ENCODE measurements at regions not wholly inside any gene's neighbourhood (a gene's known extent, or its start where the extent isn't known, plus 50 kb on each side); places are given as distances from the start of the nearest gene placed in this dataset.

DNA sequence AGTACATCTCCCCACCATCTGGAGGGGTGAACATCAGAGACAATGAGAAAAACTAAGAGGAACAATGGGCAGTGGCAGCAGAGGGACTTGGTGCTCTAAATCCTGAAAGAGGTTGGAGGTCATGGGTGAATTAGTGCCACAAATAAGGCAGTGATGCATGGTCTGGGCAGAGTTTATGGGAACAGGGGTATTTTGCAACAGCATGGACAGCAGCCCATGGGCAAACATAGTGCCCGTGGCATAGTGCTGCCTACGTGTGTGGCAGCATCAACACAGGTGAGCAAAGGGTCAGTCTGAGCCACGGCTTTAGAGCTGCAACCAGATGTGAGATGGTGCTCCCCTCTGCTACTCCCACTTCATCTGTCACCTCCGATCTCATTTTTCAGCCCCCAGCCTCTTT lies 459.1 kb upstream of the CITED2 start:
- H3K4me2 ChIP-seq (ENCODE audit: low read length): no peak overlapping the region
- no peak overlapping the region for H2BK5ac ChIP-seq (ENCODE audit: low read length)
- no peaks in the 10 kb centered on the region for H3K79me1 ChIP-seq (ENCODE audit: low read length)
- H2BK120ac ChIP-seq (ENCODE audit: low read depth, low read length): no peak overlapping the region
- no peak overlapping the region for H3K4me3 ChIP-seq (ENCODE audit: low read length)
- WGBS (ENCODE audit: extremely low coverage, insufficient coverage, low lambda C conversion rate): no CpG with 5 or more reads among the region's 4 CpGs
- no peak overlapping the region for H3K9ac ChIP-seq (ENCODE audit: low read length)
- H4K8ac ChIP-seq (ENCODE audit: low read depth, low read length): no peak overlapping the region
- no peak overlapping the region for H4K5ac ChIP-seq (ENCODE audit: low read length)
- H3K23ac ChIP-seq (ENCODE audit: low read length): no peak overlapping the region
- H3K56ac ChIP-seq (ENCODE audit: low read length): no peak overlapping the region
- no peak overlapping the region for H3K27ac ChIP-seq (ENCODE audit: low read depth, low read length)
- H3K27me3 ChIP-seq (ENCODE audit: insufficient read depth, low read length, poor library complexity): no peaks in the 10 kb centered on the region
- no peak overlapping the region for H2AK5ac ChIP-seq (ENCODE audit: low read length)
- no peaks in the 10 kb centered on the region for H3K79me2 ChIP-seq (ENCODE audit: control insufficient read depth, insufficient read depth, low read length)
- no peaks in the 10 kb centered on the region for H3K4me1 ChIP-seq (ENCODE audit: control insufficient read depth, low read depth, low read length)
- H3K36me3 ChIP-seq (ENCODE audit: control insufficient read depth, insufficient read depth, low read length): no peaks in the 10 kb centered on the region
- no peak overlapping the region for H3K18ac ChIP-seq (ENCODE audit: low read length)
- H2BK15ac ChIP-seq (replicated peaks; ENCODE audit: low read depth): no peak overlapping the region
- no peak overlapping the region for H3K4ac ChIP-seq (ENCODE audit: low read depth, low read length)
- no peak for DNase-seq

- H3K27ac ChIP-seq (ENCODE audit: low read depth, low read length): no peak overlapping the region
- no peak overlapping the region for H3K56ac ChIP-seq (ENCODE audit: low read length)
- no peak overlapping the region for H2BK120ac ChIP-seq (ENCODE audit: low read depth, low read length)
- H3K9ac ChIP-seq (ENCODE audit: low read length): no peak overlapping the region
- no peak overlapping the region for H3K4me2 ChIP-seq (ENCODE audit: low read length)
- no peak overlapping the region for H3K4ac ChIP-seq (ENCODE audit: low read depth, low read length)
- H3K23ac ChIP-seq (ENCODE audit: low read length): no peak overlapping the region
- no peaks in the 10 kb centered on the region for H3K79me1 ChIP-seq (ENCODE audit: low read length)
- no CpG with 5 or more reads among the region's 15 CpGs for WGBS (ENCODE audit: extremely low coverage, insufficient coverage, low lambda C conversion rate)
- no peaks in the 10 kb centered on the region for H3K27me3 ChIP-seq (ENCODE audit: insufficient read depth, low read length, poor library complexity)
- H3K4me1 ChIP-seq (ENCODE audit: control insufficient read depth, low read depth, low read length): no peaks in the 10 kb centered on the region
- no peak for DNase-seq
- H2AK5ac ChIP-seq (ENCODE audit: low read length): no peak overlapping the region
- H3K18ac ChIP-seq (ENCODE audit: low read length): no peak overlapping the region
- H3K79me2 ChIP-seq (ENCODE audit: control insufficient read depth, insufficient read depth, low read length): no peaks in the 10 kb centered on the region
- no peak overlapping the region for H4K8ac ChIP-seq (ENCODE audit: low read depth, low read length)
- no peak overlapping the region for H3K4me3 ChIP-seq (ENCODE audit: low read length)
- no peak overlapping the region for H2BK5ac ChIP-seq (ENCODE audit: low read length)
- H2BK15ac ChIP-seq (replicated peaks; ENCODE audit: low read depth): no peak overlapping the region
- no peak overlapping the region for H4K5ac ChIP-seq (ENCODE audit: low read length)
- H3K36me3 ChIP-seq (ENCODE audit: control insufficient read depth, insufficient read depth, low read length): no peaks in the 10 kb centered on the region
These were observed 458.3 kb upstream of the CITED2 start for GRCh38 chr6:139832493-139833305.

GRCh38 chr6:139829576-139829975 lies 455.1 kb upstream of the CITED2 start:
- H3K4me2 ChIP-seq (ENCODE audit: low read length): no peak overlapping the region
- no peaks in the 10 kb centered on the region for H3K4me1 ChIP-seq (ENCODE audit: control insufficient read depth, low read depth, low read length)
- no peak overlapping the region for H3K9ac ChIP-seq (ENCODE audit: low read length)
- H3K23ac ChIP-seq (ENCODE audit: low read length): no peak overlapping the region
- no peak overlapping the region for H2BK15ac ChIP-seq (replicated peaks; ENCODE audit: low read depth)
- no peaks in the 10 kb centered on the region for H3K27me3 ChIP-seq (ENCODE audit: insufficient read depth, low read length, poor library complexity)
- H2AK5ac ChIP-seq (ENCODE audit: low read length): no peak overlapping the region
- H3K79me1 ChIP-seq (ENCODE audit: low read length): no peaks in the 10 kb centered on the region
- no peak for DNase-seq
- H3K56ac ChIP-seq (ENCODE audit: low read length): no peak overlapping the region
- H4K8ac ChIP-seq (ENCODE audit: low read depth, low read length): no peak overlapping the region
- H3K36me3 ChIP-seq (ENCODE audit: control insufficient read depth, insufficient read depth, low read length): no peaks in the 10 kb centered on the region
- H4K5ac ChIP-seq (ENCODE audit: low read length): no peak overlapping the region
- H3K18ac ChIP-seq (ENCODE audit: low read length): no peak overlapping the region
- H3K27ac ChIP-seq (ENCODE audit: low read depth, low read length): no peak overlapping the region
- no CpG with 5 or more reads among the region's 4 CpGs for WGBS (ENCODE audit: extremely low coverage, insufficient coverage, low lambda C conversion rate)
- H3K4ac ChIP-seq (ENCODE audit: low read depth, low read length): no peak overlapping the region
- no peak overlapping the region for H2BK120ac ChIP-seq (ENCODE audit: low read depth, low read length)
- no peaks in the 10 kb centered on the region for H3K79me2 ChIP-seq (ENCODE audit: control insufficient read depth, insufficient read depth, low read length)
- no peak overlapping the region for H3K4me3 ChIP-seq (ENCODE audit: low read length)
- no peak overlapping the region for H2BK5ac ChIP-seq (ENCODE audit: low read length)

DNA sequence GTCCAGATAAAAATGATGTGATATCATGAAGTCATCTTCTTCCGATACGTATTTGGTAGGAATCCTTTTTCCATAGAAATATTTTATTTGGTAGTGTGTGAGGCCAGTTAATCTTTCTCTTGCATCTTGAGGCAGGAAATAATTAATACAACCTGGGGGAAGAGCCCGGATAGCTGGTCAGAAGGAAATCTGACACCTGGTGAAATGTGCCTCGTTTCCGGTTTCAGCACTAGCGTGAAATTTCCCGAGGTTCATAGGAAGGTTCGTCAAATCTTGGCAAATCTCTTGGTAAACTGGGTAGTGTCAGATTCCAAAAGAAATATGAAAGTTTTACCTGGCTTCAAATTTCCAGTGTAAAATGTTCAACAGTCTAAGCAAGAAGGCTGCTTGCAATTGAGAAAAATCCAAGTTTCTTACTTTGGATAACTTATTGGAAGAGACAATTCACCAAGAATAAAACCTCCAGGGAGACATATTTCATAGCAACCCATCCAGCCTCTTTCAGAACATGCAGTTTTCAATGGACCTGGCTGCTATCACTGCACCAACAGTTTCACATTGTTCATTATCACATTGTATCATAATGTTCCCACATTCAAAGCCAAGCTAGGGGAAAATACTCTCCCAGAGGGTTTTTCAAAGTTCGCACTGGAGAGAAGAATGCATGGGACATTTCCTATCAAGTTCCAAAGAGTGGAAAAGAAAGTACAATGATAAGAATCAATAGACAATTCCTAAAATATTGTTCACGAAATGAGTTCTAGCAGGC lies 454.5 kb upstream of the CITED2 start:
- H2BK120ac ChIP-seq (ENCODE audit: low read depth, low read length): no peak overlapping the region
- no peak overlapping the region for H2BK5ac ChIP-seq (ENCODE audit: low read length)
- no peak overlapping the region for H3K4me3 ChIP-seq (ENCODE audit: low read length)
- no peaks in the 10 kb centered on the region for H3K79me1 ChIP-seq (ENCODE audit: low read length)
- no peak overlapping the region for H3K56ac ChIP-seq (ENCODE audit: low read length)
- H3K79me2 ChIP-seq (ENCODE audit: control insufficient read depth, insufficient read depth, low read length): no peaks in the 10 kb centered on the region
- no peak overlapping the region for H2AK5ac ChIP-seq (ENCODE audit: low read length)
- H3K27me3 ChIP-seq (ENCODE audit: insufficient read depth, low read length, poor library complexity): no peaks in the 10 kb centered on the region
- no peak overlapping the region for H3K4me2 ChIP-seq (ENCODE audit: low read length)
- no peak overlapping the region for H3K18ac ChIP-seq (ENCODE audit: low read length)
- H3K4ac ChIP-seq (ENCODE audit: low read depth, low read length): no peak overlapping the region
- no peak overlapping the region for H3K27ac ChIP-seq (ENCODE audit: low read depth, low read length)
- WGBS (ENCODE audit: extremely low coverage, insufficient coverage, low lambda C conversion rate): no CpG with 5 or more reads among the region's 10 CpGs
- H2BK15ac ChIP-seq (replicated peaks; ENCODE audit: low read depth): no peak overlapping the region
- H3K9ac ChIP-seq (ENCODE audit: low read length): no peak overlapping the region
- H3K36me3 ChIP-seq (ENCODE audit: control insufficient read depth, insufficient read depth, low read length): no peaks in the 10 kb centered on the region
- H4K5ac ChIP-seq (ENCODE audit: low read length): no peak overlapping the region
- DNase-seq: no peak
- no peak overlapping the region for H4K8ac ChIP-seq (ENCODE audit: low read depth, low read length)
- H3K23ac ChIP-seq (ENCODE audit: low read length): no peak overlapping the region
- no peaks in the 10 kb centered on the region for H3K4me1 ChIP-seq (ENCODE audit: control insufficient read depth, low read depth, low read length)

- no peak overlapping the region for H3K4me3 ChIP-seq (ENCODE audit: low read length)
- H3K79me2 ChIP-seq (ENCODE audit: control insufficient read depth, insufficient read depth, low read length): no peaks in the 10 kb centered on the region
- no peaks in the 10 kb centered on the region for H3K36me3 ChIP-seq (ENCODE audit: control insufficient read depth, insufficient read depth, low read length)
- no CpG with 5 or more reads among the region's 5 CpGs for WGBS (ENCODE audit: extremely low coverage, insufficient coverage, low lambda C conversion rate)
- H3K4me1 ChIP-seq (ENCODE audit: control insufficient read depth, low read depth, low read length): no peaks in the 10 kb centered on the region
- no peak overlapping the region for H3K4me2 ChIP-seq (ENCODE audit: low read length)
- no peak overlapping the region for H3K4ac ChIP-seq (ENCODE audit: low read depth, low read length)
- H4K5ac ChIP-seq (ENCODE audit: low read length): no peak overlapping the region
- H3K23ac ChIP-seq (ENCODE audit: low read length): no peak overlapping the region
- no peaks in the 10 kb centered on the region for H3K27me3 ChIP-seq (ENCODE audit: insufficient read depth, low read length, poor library complexity)
- H3K27ac ChIP-seq (ENCODE audit: low read depth, low read length): no peak overlapping the region
- H2BK15ac ChIP-seq (replicated peaks; ENCODE audit: low read depth): no peak overlapping the region
- H2BK5ac ChIP-seq (ENCODE audit: low read length): no peak overlapping the region
- H3K79me1 ChIP-seq (ENCODE audit: low read length): no peaks in the 10 kb centered on the region
- no peak overlapping the region for H3K56ac ChIP-seq (ENCODE audit: low read length)
- no peak overlapping the region for H3K18ac ChIP-seq (ENCODE audit: low read length)
- DNase-seq: no peak
- no peak overlapping the region for H2BK120ac ChIP-seq (ENCODE audit: low read depth, low read length)
- H3K9ac ChIP-seq (ENCODE audit: low read length): no peak overlapping the region
- no peak overlapping the region for H2AK5ac ChIP-seq (ENCODE audit: low read length)
- H4K8ac ChIP-seq (ENCODE audit: low read depth, low read length): no peak overlapping the region
These were observed 451.5 kb upstream of the CITED2 start for GRCh38 chr6:139825935-139826374.

Data from mesendoderm (in vitro differentiated cells).